ENCODE measurements at regions not wholly inside any gene's neighbourhood (a gene's known extent, or its start where the extent isn't known, plus 50 kb on each side); places are given as distances from the start of the nearest gene placed in this dataset.

GRCh38 chr1:207230441-207230840 is 91.0 kb upstream of the CD55 start:
- CTCF ChIA-PET: no interaction called here
- in situ Hi-C loops (cut with MboI): no loop called here
- DNase-seq (ENCODE audit: low read depth, low spot score) (no peak), ATAC-seq (no peak), FAIRE-seq (no peak)
- intact Hi-C loops (cut with micrococcal nuclease; ENCODE audit: unreplicated experiment): no loop called here
- peaks cover 0 to 2% of the 10 kb centered on the region in 2 experiments; a peak in 1 of 4 replicates for H3K27me3 ChIP-seq (replicated peaks in 1 of 2; ENCODE audit: control insufficient read depth in 2 of 2, insufficient read depth in 2 of 2, low read length in 1 of 2)
- H3K27ac ChIP-seq (ENCODE audit: control insufficient read depth, insufficient read depth): no peak overlapping the region
- no peaks in the 10 kb centered on the region for H3K79me2 ChIP-seq (ENCODE audit: control insufficient read depth, insufficient read depth, low read length)
- WGBS (ENCODE audit: insufficient coverage, insufficient replicate concordance, low lambda C conversion rate, missing lambda C conversion rate): 47% methylated on average over 4 of the region's 4 CpGs
- H2AFZ ChIP-seq (ENCODE audit: control insufficient read depth, low read depth, low read length): no peak overlapping the region
- H3K4me3 ChIP-seq: no peak overlapping the region
- no peaks in the 10 kb centered on the region for H4K20me1 ChIP-seq (ENCODE audit: control insufficient read depth, insufficient read depth)
- SMC1A ChIA-PET (ENCODE audit: uncharacterized antibody, unreplicated experiment): interaction anchor here (0.7 kb wide), 1 partner anchor 8 kb away, joined by 3 read pairs; no protein-coding TSS in a partner anchor
- H3K9me3 ChIP-seq (replicated peaks; ENCODE audit: control insufficient read depth, insufficient read depth, low read length): no peaks in the 10 kb centered on the region
- H3K4me1 ChIP-seq (ENCODE audit: control insufficient read depth, insufficient read depth, low read length): no peaks in the 10 kb centered on the region; the same call in 1 of the 2 replicates
- POLR2A ChIA-PET: no interaction called here
- H3K4me2 ChIP-seq (ENCODE audit: control insufficient read depth, insufficient read depth): no peak overlapping the region
- no peak overlapping the region for H3K9ac ChIP-seq (ENCODE audit: control insufficient read depth, insufficient read depth, low read length)
- RAD21 ChIA-PET (ENCODE audit: unreplicated experiment): no interaction called here
- no TSS peak for BruUV-seq (replicated peaks)
- H3K36me3 ChIP-seq (ENCODE audit: control insufficient read depth in 2 of 2, insufficient read depth in 2 of 2, low read length in 1 of 2): no peaks in the 10 kb centered on the region
- TF ChIP-seq ELK1 (IDR thresholded peaks at IDR 0.05; ENCODE audit: low read depth, low read length) (no peak), NBN (IDR thresholded peaks at IDR 0.05) (no peak), ZSCAN29 (IDR thresholded peaks at IDR 0.05) (no peak), HDAC2 (IDR thresholded peaks at IDR 0.05) (no peak), SMC3 (IDR thresholded peaks at IDR 0.05; ENCODE audit: borderline replicate concordance, low read length) (no peak), SMAD1 (IDR thresholded peaks at IDR 0.05; ENCODE audit: low read depth, partially characterized antibody) (no peak), POLR2A (IDR thresholded peaks at IDR 0.05; ENCODE audit: low read depth, low read length) (no peak), CUX1 (IDR thresholded peaks at IDR 0.05; ENCODE audit: insufficient replicate concordance, low read depth, low read length) (no peak), PRDM15 (CRISPR knock-in tag; IDR thresholded peaks at IDR 0.05) (no peak), CHD1 (IDR thresholded peaks at IDR 0.05; ENCODE audit: low read depth, low read length) (no peak), EZH2 (IDR thresholded peaks at IDR 0.05; ENCODE audit: borderline replicate concordance, control insufficient read depth, low read depth, low read length) (no peak), NFXL1 (IDR thresholded peaks at IDR 0.05; ENCODE audit: borderline replicate concordance) (no peak)
- TF ChIP-seq, protein P1, sequence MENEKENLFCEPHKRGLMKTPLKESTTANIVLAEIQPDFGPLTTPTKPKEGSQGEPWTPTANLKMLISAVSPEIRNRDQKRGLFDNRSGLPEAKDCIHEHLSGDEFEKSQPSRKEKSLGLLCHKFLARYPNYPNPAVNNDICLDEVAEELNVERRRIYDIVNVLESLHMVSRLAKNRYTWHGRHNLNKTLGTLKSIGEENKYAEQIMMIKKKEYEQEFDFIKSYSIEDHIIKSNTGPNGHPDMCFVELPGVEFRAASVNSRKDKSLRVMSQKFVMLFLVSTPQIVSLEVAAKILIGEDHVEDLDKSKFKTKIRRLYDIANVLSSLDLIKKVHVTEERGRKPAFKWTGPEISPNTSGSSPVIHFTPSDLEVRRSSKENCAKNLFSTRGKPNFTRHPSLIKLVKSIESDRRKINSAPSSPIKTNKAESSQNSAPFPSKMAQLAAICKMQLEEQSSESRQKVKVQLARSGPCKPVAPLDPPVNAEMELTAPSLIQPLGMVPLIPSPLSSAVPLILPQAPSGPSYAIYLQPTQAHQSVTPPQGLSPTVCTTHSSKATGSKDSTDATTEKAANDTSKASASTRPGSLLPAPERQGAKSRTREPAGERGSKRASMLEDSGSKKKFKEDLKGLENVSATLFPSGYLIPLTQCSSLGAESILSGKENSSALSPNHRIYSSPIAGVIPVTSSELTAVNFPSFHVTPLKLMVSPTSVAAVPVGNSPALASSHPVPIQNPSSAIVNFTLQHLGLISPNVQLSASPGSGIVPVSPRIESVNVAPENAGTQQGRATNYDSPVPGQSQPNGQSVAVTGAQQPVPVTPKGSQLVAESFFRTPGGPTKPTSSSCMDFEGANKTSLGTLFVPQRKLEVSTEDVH (IDR thresholded peaks at IDR 0.05; ENCODE audit: low read depth, partially characterized antibody): no peak

Measured in GM12878 (cell line).